Breast epithelium (tissue), 3 donors: ENCODE measurements at regions not wholly inside any gene's neighbourhood (a gene's known extent, or its start where the extent isn't known, plus 50 kb on each side); places are given as distances from the start of the nearest gene placed in this dataset.

ENCODE experiments used
- POLR2A ChIP-seq: fragments of 450-650 bp; IDR thresholded peaks from one replicate; pipeline ENCODE4 v1.6.1; 2016; ENCODE audit warnings: antibody characterized with exemption, mild to moderate bottlenecking, moderate library complexity
- POLR2AphosphoS5 ChIP-seq, 3 donors: sonication (generic); formaldehyde crosslinking; IDR thresholded peaks; one replicate each; pipeline ENCODE4 v1.6.1; 2017; ENCODE audit warnings: antibody characterized with exemption in 3 of 3
- TF ChIP-seq, protein P1 (sequence below), 3 donors: fragments of 450-650 bp; IDR thresholded peaks; one replicate each; pipeline ENCODE4 v1.5.1; 2016 to 2017; ENCODE audit warnings: antibody characterized with exemption in 3 of 3, mild to moderate bottlenecking in 3 of 3, moderate library complexity in 3 of 3

DNA sequence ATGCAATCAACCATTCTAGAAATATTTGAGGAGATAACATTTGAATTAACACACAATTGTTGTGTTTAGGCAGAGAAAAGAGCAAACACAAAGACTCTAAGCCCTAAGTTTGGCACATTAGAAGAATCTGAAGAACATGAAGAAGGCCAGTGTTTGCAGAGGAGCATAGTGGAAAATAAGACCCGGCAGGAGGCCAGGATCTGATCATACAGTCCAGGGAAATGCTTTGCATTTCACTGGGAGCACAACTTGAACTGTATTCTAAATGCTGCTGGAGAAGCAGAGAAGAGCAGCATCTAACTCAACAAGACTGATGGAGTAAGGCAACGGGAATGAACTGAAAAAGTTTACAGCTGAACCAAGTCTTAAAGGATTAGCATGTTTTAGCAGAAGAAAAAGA, 463.4 kb downstream of the ZNF608 start:
- TF ChIP-seq POLR2A (no peak), POLR2AphosphoS5 (IDR thresholded peaks at IDR 0.05) (no peak)
- TF ChIP-seq, protein P1, sequence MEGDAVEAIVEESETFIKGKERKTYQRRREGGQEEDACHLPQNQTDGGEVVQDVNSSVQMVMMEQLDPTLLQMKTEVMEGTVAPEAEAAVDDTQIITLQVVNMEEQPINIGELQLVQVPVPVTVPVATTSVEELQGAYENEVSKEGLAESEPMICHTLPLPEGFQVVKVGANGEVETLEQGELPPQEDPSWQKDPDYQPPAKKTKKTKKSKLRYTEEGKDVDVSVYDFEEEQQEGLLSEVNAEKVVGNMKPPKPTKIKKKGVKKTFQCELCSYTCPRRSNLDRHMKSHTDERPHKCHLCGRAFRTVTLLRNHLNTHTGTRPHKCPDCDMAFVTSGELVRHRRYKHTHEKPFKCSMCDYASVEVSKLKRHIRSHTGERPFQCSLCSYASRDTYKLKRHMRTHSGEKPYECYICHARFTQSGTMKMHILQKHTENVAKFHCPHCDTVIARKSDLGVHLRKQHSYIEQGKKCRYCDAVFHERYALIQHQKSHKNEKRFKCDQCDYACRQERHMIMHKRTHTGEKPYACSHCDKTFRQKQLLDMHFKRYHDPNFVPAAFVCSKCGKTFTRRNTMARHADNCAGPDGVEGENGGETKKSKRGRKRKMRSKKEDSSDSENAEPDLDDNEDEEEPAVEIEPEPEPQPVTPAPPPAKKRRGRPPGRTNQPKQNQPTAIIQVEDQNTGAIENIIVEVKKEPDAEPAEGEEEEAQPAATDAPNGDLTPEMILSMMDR (IDR thresholded peaks at IDR 0.05) = no peak
